SKM-1 (cell line): ENCODE measurements at regions not wholly inside any gene's neighbourhood (a gene's known extent, or its start where the extent isn't known, plus 50 kb on each side); places are given as distances from the start of the nearest gene placed in this dataset.
"Not testable (repeated sequence)": the region's sequence is repeated elsewhere in the genome, so short reads cannot be mapped to it uniquely, and the experiment has no call there.

Source experiments
- DNase-seq: peaks from one replicate; lab custom pipeline; 2025; ENCODE audit not compliant: unreplicated experiment; lab: John Stamatoyannopoulos, UW

- no peak for DNase-seq
Measured at GRCh38 chr7:46137725-46138124, 216.7 kb upstream of the IGFBP3 start.

DNA sequence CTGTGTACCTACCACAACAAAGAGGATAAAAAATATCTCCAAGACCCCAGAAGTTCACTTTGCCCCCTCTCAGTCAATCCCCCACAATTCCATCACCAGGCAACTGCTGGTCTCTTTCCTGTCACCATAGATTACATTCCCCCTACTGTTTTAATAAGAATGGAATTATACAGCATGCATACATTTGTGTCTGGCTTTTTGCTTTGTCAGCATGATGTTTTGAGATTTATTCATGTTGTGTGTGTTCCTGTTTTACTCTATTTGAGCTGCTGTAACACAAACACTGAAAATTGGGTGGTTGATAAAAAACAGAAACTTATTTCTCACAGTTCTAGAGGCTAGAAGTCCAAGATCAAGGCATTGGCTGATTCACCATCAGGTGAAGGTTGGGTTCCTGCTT, 214.5 kb upstream of the IGFBP3 start:
- DNase-seq = no peak

DNA sequence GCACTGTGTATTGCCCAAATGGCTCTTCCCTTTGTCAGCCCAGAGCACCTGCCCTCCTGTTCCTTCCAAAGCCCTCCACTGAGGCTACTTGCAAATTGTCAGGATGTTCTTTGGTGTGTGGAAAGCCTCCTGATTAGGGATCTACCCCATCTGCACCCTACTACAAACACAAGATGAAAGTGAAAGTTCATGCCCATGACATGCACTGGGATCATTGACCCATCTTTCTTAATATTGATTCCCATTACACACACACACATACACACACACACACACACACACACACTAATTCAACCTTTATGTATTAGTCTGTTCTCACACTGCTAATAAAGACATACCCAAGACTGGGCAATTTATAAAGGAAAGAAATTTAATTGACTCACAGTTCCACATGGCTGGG, 213.7 kb upstream of the IGFBP3 start:
- DNase-seq = no peak

GRCh38 chr7:46134385-46134784, 213.3 kb upstream of the IGFBP3 start:
- no peak for DNase-seq

- no peak for DNase-seq
Measured at GRCh38 chr7:46133751-46134150, 212.7 kb upstream of the IGFBP3 start.

- DNase-seq = no peak
Measured at GRCh38 chr7:46133072-46133471, 212.0 kb upstream of the IGFBP3 start.

DNA sequence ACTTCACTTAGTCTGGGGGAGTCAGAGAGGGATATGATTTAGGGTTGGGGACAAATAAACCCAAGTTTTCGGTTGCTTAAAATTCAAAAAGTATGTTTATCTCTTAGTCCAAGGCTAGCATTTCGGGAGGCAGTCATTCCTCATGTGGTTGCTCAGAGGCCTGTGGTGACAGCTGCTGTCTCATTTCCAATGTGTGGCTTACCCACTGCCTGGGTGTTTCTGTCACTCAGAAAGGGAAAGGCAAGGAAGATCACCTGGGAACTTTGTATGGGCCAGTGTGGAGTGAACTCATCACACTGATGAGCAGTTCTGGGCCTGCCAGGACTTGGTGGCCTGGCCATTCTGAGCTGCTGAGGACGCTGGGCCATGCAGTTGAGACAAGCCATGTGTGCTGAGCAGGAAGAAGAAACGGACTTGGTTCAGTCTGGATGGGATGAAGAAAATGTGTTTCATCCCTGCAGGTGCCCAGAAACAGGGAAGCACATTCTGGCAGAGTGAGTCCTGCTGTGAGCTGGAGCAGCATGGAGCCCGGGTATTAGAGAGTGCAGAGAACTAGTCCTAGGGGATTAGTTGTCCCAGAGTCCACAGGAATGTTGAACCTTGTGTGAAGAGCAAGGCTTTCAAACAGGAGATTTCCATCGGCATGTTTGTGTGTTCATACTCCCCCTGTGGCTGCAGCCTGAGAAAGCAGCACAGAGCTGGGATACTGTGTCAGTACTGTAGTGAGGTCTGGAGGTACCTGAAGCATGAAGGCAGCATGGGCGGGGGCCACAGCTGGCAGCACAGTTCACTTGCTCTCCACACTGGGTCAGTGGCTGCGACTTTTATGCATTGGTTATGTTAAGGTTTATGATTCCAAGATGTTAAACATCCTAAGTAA, 211.1 kb upstream of the IGFBP3 start:
- no peak for DNase-seq

GRCh38 chr7:46129831-46130230, 208.8 kb upstream of the IGFBP3 start:
- no peak for DNase-seq

DNA sequence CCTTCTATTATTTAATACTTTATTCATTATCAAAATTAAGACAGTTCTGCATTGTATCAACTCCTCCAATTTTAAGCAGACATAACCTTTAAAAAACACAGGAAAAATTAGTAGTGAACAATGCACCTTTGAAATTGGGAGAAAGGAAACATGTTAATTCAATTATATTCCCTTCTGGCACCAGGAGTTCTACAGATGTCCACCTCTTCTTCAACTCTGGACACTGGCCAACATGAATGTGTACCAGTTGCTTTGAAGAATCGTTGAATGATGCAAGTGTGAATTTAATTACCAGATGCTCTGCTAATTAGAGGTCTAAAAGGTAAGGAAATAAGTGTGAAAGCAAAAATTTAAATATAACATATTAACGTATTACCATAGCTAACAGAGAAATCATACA, 206.7 kb upstream of the IGFBP3 start:
- no peak for DNase-seq

DNA sequence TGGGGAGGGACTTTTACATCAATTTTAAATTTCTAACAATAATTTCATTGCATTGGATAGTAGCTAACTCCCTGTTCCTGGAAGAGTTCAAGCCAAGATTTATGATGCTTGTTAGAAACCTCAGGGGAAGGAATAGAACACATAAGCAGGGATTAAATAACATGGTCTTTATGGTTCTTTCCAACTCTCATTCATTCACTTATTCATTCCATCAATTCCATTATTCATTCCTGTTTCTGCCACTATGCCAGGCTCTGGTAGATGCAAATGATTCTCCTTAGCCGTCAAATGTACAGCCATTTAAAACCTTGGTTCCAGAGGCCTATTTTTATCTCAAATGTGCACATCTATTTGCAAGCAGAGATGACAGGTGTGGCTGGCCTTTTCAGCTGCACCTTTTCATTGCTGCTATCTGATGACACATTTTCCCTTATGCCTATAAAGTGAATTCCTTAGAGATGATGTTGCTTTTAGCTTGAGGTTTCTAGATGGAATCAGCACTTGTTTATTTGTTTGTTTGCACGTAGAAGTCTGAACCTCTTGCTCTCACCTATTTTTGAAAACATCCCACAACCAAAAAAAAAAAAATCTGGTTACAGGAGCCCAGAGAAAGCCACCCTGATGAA, 205.7 kb upstream of the IGFBP3 start:
- no peak for DNase-seq

- no peak for DNase-seq
Measured at GRCh38 chr7:46123756-46124343, 202.8 kb upstream of the IGFBP3 start.

- DNase-seq = no peak
Measured at GRCh38 chr7:46115410-46115809, 194.3 kb upstream of the IGFBP3 start.

GRCh38 chr7:46109437-46109836, 188.4 kb upstream of the IGFBP3 start:
- DNase-seq = no peak

- no peak for DNase-seq
Measured at GRCh38 chr7:46108272-46108671, 187.2 kb upstream of the IGFBP3 start.

DNA sequence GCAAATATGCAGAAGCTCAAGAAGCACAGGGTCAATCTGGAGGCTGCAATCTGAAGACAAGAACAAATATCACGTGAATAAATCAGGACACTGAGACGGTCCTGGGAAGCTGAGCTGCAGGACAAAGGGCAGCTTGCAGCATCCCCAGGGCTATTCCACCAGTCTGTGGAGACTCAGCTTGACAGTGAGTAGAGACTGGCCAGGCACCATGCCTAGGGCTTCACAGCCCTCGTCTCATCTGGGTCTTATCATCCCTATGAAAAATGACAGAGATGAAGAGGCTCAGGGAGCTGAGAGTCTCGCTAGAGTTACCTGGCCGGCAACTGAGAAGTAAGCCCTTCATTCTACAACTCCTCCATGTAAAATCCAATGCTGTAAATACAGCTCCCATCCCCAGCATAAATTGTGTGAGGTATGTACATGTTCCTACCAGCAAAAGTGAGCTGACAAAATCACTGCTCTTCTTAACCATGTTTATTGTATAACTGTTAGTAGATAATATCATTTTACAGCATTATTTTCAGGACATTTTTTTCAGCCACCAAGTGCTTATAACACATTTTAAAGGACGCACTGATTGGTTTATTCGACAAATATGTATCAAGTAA, 186.6 kb upstream of the IGFBP3 start:
- DNase-seq = no peak

GRCh38 chr7:46100521-46100920, 179.4 kb upstream of the IGFBP3 start:
- DNase-seq = no peak

- DNase-seq = no peak
Measured at GRCh38 chr7:46099076-46099475, 178.0 kb upstream of the IGFBP3 start.

DNA sequence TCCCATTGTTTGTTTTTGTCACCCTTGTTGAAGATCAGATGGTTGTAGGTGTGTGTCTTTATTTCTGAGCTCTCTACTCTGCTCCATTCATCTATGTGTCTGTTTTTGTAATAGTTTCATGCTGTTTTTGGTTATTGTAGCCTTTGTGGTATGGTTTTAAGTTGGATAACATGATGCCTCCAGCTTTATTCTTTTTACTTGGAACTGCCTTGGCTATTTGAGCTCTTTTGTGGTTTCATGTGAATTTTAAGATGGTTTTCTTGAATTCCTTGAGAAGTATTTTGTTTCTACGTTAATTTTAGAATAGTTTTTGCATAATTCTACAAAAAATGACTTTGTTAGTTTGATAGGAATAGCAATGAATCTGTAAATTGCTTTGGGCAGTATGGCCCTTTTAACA, 170.0 kb upstream of the IGFBP3 start:
- no peak for DNase-seq

GRCh38 chr7:46089281-46089680, 168.2 kb upstream of the IGFBP3 start:
- no peak for DNase-seq

DNA sequence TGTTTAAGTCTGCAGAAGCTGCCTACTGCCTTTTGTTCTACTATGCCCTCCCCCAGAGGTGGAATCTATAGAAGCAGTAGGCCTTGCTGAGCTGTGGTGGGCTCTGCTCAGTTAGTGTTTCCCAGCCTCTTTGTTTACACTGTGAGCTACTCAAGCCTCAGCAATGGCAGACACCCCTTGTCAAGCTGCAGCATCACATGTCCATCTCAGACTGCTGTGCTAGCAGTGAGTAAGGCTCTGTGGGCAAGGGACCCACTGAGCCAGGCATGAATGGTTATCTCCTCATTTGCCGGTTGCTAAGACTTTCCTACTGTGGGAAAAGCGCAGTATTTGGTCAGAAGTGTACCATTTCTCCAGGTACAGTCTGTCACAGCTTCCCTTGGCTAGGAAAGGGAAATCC, 167.4 kb upstream of the IGFBP3 start:
- DNase-seq = not testable (repeated sequence)

DNA sequence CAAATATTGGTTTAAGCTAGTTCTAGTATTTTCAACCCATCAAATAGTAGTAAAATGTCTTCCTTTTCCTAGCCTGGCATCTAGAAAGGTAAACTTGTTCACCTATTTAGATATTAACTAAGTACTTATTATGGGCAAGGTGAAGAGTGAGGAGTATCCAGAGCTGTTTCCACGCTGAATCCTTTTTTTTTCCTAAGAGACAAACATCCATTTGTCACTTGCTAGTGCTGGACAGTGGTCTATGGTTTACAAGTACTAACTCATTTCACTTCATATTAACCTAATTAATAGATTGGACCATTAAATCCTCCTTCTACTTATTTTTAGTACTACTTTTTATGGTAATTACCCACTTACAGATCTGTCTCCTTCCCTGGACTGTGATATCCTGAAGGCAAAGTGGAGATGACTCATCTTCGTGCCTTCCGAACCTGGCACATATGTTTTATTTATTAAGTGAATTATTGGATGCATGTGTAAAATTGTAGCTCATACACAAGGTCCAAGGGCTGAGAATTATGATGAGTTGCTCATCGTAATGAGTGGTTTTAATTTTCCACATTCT, 159.6 kb upstream of the IGFBP3 start:
- no peak for DNase-seq

- no peak for DNase-seq
Measured at GRCh38 chr7:46079421-46079820, 158.3 kb upstream of the IGFBP3 start.
